GM19397 (cell line): ENCODE measurements at regions not wholly inside any gene's neighbourhood (a gene's known extent, or its start where the extent isn't known, plus 50 kb on each side); places are given as distances from the start of the nearest gene placed in this dataset.

Experiments used
- ATAC-seq: cut with Tn5 transposase; IDR thresholded peaks from one replicate; pipeline ENCODE4 v1.9.1; 2021; ENCODE audit warnings: mild to moderate bottlenecking, moderate library complexity; ENCODE audit not compliant: unreplicated experiment

DNA sequence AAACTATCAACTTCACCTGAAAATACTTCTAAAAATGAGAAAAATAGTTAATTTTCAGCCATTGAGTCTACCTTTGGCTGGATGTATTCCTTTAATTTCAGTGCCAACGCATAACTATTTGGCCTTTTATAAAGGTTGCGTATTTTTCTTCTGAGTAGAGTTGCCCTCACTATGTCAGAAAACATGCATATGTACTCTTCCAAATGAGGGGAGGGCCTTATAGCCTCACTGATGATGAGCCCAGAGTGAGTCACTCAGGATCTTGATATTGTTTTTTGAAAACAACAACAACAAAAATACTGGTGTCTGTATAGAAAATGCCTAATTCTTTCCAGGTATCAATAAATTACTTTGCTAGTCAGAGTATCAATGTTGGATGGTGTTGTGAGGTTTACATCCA lies 349.3 kb downstream of the FBXO8 start:
- no peak for ATAC-seq

DNA sequence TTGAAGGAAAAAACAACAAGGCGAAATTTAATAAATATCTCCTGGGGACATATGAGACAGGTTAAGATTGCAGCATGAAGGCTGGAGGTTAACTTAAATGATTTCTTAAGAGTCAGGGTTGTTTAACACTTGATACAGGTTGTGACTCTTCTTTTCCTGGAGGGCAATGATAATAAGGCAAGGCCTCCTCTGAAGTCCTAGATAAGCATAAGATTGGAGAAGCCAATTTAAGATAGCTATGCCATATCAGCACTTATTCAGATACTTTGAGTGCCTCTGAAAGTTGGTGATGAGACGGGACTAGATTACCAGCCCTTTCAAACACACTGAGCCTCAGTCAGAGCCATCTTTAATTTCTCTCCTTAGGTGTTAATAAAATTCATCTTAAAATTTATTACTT lies 350.8 kb downstream of the FBXO8 start:
- no peak for ATAC-seq

DNA sequence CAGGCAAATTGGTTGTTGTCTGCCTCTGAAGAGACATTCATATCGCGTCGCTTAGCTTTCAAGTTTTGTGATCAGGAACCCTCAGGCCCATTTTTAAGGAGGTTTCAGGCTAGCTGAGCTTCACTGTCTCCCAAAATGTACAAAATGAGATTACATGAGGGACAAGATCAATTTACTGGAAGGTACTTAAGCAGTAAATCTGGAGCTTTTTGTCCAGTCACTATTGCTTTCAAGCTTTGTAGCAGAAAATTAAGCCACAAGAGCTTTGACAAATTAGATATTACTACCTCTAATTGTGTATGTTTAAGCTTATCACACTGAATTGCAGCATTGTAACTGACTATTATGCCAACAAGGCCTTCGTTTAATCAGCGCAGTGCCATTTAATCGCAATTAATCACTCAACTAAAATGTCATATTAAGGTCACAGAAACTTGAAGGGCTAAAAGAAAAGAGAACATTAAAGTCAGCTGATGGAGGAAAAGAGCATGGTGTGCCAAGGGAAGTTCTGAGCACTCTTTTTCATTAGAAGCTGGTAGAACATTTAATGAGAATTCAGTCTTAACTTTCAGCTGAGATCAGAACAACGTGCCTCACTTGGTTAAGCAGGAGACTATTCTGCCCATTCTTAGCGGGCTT lies 353.0 kb downstream of the FBXO8 start:
- ATAC-seq: no peak

DNA sequence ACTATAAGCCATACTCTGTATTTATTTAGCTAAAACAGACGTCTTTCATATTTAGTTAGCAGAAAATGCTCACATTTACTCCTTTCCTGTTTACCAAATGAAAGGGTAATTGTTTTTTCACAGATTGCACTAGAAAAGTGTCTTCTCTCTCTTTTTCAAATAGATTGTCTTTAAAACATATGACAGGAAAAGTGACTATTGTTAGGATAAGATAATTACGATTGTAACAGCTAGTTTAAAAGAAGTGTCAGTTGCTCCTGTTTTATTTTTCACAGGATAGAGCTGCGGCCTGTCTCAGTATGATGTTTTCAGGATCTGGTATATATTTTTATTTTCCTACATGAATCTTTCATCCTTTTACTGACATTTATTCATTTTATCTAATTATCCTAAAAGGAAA lies 353.5 kb downstream of the FBXO8 start:
- ATAC-seq: no peak

DNA sequence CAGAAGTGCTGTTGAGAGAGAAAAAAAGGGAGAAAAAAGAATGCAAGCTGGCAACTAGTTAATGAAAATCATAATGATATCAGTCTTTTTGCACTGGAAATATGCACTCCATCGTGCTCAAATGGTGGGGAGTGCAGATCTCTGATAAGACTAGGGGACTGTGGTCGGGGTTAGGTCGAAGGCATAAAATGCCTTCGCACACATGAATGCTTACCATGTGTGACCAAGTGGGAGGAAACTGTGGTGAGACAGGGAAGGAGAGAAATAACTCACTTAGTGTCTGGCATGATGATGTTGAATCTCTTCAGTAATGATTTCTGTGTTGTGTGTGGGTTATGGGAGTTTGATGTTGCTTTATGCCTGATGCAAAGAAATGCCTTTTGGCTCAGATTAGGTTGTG lies 358.9 kb downstream of the FBXO8 start:
- peak; percentile 68 for ATAC-seq

DNA sequence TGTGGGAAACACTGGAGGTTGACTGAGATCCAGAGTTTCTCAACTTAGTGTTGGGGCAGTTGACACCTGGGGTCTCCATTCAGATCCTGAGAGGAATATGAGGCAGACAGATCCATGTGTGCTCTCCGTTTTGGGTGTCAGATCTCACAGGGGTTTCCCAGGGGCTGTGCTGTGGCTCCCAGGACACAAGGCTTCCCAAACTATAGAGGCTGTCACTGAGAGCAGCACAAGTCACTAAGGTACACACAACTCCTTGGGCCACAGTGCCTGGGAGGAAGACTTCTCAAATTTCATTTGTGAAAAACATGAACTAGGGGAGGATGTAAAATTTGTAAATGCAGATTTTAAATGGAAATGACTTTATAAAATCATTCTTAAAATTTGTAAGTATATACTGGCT lies 363.6 kb downstream of the FBXO8 start:
- no peak for ATAC-seq

DNA sequence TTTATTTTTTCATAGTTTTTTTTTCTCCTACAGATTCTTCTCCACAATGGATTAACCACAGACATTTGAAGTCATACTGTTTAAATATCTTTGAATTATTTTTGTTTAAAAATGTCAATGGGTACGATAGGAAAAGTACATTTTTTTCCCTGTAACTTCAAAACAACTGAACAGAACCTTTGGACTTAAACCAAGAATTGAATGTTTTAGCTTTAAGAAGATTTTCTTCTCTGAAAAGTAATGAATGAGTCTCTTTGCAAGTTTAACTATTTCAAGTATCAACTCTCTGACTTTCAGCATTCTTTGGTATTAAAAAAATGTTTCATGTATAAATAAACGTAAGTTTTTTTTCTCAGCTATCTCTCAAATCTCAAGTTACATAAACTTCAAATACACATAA lies 364.3 kb downstream of the FBXO8 start:
- no peak for ATAC-seq

DNA sequence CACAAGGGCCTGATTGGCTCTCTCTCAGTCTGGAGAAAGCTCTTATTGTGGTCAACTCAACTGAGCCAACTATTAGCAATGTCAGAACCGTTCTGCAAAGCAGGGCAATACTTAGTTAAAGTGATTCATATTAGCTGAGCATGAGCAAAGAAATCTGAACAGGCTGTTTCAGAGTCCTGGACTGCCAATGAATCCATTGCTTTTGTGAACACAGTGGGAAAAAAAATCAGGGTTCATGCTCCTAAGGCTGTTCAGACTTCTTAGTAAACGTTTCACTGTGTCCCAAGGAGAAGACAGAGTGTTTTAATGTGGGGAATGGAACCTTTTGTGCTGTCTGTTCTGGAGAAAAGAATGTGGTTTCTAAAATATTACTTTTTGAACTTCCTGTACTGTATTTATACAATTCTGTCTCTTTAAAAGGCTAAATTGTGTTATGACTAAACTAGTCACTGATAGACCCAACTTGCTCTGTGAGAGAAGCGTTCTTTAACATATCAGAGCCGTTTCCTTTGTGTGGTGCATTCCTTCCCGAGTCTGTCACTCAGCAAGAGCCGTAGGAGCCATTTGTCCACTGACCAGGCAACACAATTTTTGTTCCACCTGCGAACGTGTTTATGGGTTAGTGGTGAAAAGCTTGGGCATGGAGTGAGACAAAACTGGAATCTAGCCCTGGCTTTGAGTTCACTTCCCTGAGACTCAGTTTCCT lies 366.1 kb downstream of the FBXO8 start:
- ATAC-seq: no peak

DNA sequence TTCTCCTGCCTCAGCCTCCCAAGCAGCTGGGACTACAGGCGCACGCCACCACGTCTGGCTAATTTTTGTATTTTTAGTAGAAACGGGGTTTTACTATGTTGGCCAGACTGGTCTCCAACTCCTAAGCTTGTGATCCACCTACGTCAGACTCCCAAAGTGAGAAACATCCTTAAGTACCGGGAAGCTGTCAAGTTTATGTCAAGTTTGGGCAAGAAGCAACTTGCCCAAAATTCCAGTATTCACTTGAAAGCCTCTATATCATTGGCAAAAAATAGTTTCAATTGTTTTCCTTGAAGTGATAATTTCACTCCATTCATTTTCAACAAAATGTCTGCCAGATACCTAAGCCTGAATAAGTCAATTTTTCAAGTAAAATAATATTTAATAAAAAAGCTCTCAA lies 370.0 kb downstream of the FBXO8 start:
- no peak for ATAC-seq

DNA sequence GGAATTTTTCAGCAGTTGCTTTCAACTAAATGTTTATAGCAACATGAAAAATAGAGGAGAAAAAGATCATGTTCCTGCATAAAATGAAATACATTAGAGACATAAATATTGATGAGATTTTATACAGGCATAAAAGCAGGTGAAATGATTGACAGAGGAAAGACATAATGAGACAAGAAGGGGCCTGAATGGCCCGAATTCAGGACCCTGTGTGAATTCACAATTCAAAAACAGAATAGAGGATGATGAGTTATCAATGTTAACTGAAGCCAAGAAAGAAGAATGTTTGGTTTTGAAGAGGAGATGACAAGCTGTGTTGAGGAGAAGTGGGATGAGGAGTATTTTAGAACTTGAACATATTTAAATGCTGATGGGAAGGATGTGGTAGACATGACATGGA lies 371.1 kb downstream of the FBXO8 start:
- ATAC-seq: no peak

DNA sequence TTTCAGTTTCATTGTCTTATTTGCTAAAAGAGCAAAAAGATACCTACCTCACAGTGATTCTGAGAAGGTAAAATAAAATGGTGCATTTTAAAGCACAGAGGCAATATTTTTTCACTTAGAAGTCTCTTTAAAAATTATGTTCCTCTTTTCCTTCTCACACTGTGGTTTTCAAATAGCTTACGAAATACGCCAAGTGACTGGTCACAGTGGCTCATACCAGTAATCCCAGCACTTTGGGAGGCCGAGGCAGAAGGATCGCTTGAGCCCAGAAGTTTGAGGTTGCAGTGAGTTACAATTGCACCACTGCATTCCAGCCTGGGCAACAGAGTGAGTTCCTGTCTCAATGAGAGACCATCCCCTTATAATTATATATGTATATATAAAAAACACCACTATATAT lies 372.6 kb downstream of the FBXO8 start:
- ATAC-seq: no peak

DNA sequence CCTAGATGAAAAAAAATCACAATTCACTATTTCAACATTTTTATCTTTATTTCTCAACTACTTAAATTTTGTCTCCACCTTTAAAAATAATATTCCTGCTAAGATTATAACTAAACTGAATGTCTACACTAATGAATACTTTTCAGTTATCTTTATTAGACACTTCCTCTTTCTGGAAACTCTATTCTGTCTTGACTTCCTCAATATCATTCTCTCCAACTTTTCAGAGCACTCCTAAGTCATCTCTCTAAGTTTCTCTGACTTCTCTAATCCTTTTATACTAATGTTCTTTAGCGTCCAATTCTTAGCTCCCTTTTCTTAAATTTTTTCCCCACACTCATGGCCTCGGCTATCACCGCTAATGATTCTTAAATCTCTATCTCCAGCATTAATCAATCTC lies 374.2 kb downstream of the FBXO8 start:
- no peak for ATAC-seq

DNA sequence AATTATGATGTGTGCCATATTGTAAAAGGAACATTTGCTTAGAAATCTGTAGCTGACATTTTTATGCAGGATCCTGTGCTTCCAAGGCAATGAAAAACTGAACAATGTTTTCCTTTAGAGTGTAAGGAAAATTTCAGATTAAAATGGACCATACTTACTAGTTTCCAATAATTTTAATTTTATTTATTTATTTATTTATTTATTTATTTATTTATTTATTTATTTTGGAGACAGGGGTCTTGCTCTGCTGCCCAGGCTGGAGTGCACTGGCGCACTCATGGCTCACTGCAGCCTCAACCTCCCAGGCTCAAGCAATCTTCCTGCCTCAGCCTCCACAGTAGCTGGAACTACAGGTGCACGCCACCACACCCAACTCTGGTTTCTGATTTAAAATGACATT lies 369.8 kb upstream of the HAND2 start:
- no peak for ATAC-seq

DNA sequence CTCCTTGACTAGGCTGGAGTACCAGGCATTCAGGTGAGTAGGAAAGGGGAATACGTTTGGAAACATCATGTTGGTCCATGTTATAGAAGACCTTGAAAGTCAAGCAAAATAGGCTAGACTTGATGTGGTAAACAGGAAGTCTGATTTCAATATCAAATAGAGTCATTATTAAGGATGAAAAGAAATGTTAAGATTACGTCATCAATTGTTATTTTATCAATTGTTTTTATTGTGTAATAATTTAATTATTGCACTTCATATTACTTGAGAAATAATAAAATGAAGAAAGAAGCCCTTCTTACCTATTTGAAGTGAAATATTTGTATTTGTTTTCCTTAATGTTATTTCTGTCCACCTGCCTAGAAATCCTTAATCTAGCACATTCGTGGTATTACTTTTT lies 361.0 kb upstream of the HAND2 start:
- no peak for ATAC-seq

DNA sequence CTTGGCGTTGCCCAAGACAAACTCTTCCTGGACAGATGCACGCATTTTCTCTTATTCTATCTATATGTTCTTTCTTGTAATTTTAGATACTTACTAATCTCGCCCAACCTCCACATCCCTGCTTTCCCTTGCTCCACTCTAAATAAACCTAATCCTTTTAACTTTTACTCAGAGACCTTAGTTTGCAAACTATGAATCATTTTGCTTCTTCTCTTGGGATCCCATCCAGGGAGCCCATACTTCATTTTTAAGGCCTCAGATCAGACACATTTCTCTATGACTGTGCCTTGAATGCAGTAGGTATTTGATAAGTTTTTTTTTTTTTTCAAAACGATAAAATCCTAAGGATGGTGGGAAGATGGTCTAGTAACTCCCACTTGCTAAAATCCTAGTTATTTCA lies 353.8 kb upstream of the HAND2 start:
- no peak for ATAC-seq

DNA sequence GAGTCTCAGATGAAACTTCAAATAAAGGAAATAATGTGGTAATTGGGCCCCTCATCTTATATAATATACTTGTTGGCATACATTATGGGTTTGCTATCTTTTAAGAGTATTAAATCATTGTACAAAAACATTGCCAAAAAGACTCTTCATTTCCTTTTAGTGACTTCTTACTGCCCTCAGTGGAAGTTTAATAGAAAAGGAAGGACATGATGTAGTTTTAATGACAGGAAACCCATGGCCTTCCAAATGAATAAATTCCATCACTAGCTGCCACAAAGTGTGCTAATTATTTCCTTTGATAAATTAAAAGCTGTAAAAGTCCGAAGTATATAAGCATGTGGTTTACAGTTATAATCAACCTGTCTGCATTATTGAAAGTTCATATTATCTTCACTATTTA lies 350.9 kb upstream of the HAND2 start:
- no peak for ATAC-seq

DNA sequence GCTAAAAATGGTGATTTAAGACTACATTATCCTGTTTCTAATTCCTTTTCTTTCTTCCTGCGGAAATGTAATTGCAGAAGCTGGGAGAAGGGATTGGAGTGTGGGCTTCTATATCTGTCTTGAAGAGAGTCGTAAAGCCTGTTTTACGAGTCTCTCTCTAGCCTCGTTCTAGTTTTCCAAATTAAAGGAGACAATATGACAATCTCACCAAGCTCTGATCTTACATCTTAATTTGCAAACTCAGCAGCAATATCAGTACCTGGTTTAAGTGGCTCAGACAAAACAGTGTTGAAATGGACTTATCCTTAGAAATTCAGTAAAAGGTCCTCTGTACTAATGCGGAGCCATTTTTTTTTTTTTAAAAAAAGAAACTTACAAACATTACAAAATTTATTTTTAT lies 349.5 kb upstream of the HAND2 start:
- ATAC-seq: no peak

DNA sequence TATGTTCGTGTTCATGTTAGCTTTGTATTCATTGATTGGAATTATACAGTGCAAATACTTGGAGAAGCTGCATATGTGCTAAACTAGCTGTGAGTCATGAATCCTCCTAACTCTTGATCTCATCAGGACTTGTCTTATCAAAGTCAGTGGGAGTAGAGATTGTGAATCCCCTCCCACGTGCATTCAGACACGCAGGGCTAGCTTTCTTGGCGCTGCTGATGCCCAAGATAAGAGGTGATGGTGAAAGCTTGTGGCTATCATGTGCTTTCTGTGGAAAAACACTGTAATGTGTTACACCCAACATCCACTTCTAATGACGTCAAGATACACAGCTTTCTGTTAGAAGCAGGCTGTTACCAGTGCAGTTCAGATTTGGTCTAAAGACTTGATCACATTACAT lies 348.7 kb upstream of the HAND2 start:
- no peak for ATAC-seq

DNA sequence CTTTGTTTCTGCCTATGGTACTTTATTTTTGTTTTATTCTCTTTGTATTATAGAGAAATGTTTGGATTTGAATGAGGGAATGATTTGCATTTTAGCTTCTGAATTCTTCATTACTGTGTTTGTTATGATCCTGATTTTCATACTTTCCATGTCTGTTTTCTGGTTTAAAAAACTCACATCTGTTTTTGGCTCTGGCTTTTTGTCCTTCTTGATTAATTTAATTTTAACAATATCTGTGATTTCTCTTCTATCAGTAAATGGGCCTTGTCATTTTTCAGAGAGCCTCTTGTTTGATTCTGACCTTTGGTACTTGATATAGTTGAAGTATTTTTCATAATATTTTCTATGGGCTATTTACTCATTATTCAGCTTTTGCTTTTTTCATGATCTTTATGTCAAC lies 341.6 kb upstream of the HAND2 start:
- ATAC-seq: no peak

DNA sequence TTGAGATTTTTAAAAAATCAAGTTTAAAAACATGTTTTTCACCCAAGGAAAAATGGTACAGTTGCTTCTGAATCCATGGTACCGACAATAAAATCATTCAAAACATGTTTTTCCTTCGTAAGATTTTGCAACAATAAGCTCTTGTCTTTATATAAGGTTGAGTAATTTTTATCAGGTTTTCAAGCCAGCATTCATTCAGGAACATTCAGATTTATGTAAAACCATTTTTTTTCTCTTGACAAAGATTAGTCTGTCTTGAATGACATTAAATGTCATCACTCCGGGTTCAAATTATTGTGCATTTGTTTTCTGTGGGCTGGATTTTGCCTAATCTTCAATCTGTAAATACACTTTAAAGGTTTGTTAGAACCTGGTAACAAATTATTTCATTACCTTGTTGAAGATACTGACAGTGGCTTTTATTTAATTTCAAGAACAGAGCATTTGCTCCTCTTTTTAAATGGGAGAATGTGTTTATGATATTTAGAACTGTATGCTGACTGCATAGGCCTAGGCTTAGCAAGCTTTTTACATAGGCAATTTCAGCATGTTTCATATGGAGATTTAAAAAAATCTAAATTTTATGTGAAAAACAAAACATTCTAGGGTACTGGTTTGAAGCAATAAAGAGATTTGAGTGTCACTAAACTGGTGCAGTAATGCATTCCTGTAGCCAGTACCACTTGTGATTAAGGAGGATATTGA lies 336.4 kb upstream of the HAND2 start:
- no peak for ATAC-seq

DNA sequence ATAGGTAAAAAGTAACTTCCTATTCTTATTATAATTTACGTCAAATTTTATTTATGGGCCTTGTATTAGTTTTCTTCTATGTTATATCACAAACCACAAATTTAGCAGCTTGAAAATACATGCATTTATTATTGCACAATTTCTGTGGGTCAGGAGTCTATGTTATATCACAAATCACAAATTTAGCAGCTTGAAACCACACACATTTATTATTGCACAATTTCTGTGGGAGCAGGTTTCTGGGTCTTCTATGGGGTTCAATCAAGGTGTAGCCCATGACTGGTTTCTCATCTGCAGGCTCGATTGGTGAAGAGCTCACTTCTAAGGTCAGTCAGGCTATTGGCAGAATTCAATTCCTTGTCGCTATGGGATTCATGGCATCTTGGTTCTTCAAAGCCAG lies 332.7 kb upstream of the HAND2 start:
- no peak for ATAC-seq

DNA sequence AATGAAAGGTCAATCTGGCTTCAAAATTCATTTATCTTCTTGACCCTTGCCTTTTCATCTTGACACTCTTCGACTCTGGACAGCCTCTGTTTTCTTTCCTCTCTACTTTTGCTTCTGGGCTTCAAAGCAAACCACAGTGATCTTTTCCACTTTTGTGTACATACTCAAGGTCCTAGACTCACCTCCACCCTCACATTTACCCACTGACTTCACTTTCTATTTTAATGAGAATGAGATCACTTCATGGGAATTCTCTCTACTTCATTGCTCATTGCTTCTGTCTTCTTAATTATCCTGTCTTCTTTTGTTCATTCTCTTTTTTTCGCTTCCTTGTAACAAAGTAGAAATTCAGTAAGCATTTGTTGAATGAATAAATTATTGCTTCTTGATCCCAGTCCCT lies 330.1 kb upstream of the HAND2 start:
- ATAC-seq: no peak
